ENCODE measurements at regions not wholly inside any gene's neighbourhood (a gene's known extent, or its start where the extent isn't known, plus 50 kb on each side); places are given as distances from the start of the nearest gene placed in this dataset.
A peak's percentile ranks its signal among the peaks of the same experiment; 100 is the strongest.
"Not testable (repeated sequence)": the region's sequence is repeated elsewhere in the genome, so short reads cannot be mapped to it uniquely, and the experiment has no call there.

DNA sequence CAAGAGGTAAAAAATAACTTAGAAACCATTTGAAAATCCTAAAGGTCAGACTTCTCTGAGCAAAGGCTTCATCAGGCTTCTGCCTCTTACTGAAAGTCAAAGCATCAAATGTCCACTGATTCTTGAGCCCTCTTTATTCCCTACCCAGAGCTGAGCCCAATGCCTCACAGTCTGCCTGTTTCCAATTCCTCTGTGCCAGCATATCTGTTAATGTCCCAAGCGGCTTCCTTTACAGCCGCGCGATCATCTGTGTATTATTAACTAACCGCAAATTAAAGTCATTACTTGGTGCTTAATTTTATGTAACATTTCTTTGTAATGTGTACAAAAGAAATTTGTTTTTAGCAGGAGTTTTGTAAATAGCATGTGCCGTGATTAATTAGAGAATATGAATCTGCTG lies 418.8 kb upstream of the HNRNPA3 start:
- Histone ChIP-seq H3K9me2 (ENCODE audit: insufficient read depth, low read length) (no peaks in the 10 kb centered on the region), H2AFZ (ENCODE audit: low read length) (peak overlapping the region; percentile 38; the same call in 1 of the 2 replicates), H3K9me3 (ENCODE audit: low read length) (no peaks in the 10 kb centered on the region), H3K4me3 (ENCODE audit: low read depth, low read length, poor library complexity, severe bottlenecking) (no peak overlapping the region), H3K36me3 (ENCODE audit: insufficient read depth, low read length) (no peaks in the 10 kb centered on the region), H3K4me1 (ENCODE audit: insufficient read depth, low read length, poor library complexity, severe bottlenecking) (peaks cover 28% of the 10 kb centered on the region), H3K27ac (ENCODE audit: low read depth, low read length, poor library complexity, severe bottlenecking) (no peak overlapping the region), H3K4me2 (ENCODE audit: low read length) (no peak overlapping the region), H4K20me1 (ENCODE audit: insufficient read depth, low read length) (no peaks in the 10 kb centered on the region), H3K79me2 (ENCODE audit: insufficient read depth, low read depth, low read length) (no peaks in the 10 kb centered on the region)
- POLR2A ChIA-PET = no interaction called here
- no peak for DNase-seq (ENCODE audit: low spot score)
- BruUV-seq (replicated peaks) = no TSS peak
- intact Hi-C loops (cut with micrococcal nuclease; ENCODE audit: unreplicated experiment) = no loop called here
- CTCF ChIA-PET (ENCODE audit: unreplicated experiment) = no interaction called here
- TF ChIP-seq, protein P1, sequence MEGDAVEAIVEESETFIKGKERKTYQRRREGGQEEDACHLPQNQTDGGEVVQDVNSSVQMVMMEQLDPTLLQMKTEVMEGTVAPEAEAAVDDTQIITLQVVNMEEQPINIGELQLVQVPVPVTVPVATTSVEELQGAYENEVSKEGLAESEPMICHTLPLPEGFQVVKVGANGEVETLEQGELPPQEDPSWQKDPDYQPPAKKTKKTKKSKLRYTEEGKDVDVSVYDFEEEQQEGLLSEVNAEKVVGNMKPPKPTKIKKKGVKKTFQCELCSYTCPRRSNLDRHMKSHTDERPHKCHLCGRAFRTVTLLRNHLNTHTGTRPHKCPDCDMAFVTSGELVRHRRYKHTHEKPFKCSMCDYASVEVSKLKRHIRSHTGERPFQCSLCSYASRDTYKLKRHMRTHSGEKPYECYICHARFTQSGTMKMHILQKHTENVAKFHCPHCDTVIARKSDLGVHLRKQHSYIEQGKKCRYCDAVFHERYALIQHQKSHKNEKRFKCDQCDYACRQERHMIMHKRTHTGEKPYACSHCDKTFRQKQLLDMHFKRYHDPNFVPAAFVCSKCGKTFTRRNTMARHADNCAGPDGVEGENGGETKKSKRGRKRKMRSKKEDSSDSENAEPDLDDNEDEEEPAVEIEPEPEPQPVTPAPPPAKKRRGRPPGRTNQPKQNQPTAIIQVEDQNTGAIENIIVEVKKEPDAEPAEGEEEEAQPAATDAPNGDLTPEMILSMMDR (conservative IDR thresholded peaks at IDR 0.05; ENCODE audit: low read length) = no peak
- no peak for TF ChIP-seq EZH2phosphoT487 (IDR thresholded peaks at IDR 0.05; ENCODE audit: borderline replicate concordance, low read depth, low read length)

DNA sequence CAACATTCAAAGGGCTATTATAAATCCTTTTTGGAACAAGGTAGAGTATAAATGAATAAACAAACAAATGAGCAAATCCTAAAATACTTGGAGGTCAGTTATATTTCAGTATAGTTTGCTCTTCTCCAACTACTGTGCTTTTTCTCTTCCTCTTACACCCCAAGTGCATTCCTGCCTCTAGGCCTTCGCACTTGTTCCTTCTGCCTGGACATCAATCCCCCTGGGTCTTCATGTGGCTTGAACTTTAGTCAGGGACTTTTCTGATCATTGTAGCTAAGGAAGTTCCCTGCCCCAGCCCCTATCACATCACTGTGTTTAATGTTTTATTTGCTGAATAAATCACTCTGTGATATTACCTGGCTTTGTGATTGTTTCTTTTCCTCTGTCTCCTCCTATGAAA lies 418.2 kb upstream of the HNRNPA3 start:
- intact Hi-C loops (cut with micrococcal nuclease; ENCODE audit: unreplicated experiment) = no loop called here
- ChIA-PET POLR2A (no interaction called here), CTCF (ENCODE audit: unreplicated experiment) (no interaction called here)
- Histone ChIP-seq H3K4me3 (ENCODE audit: low read depth, low read length, poor library complexity, severe bottlenecking) (no peak overlapping the region), H3K9me3 (ENCODE audit: low read length) (no peaks in the 10 kb centered on the region), H2AFZ (ENCODE audit: low read length) (peak overlapping the region; percentile 56; the same call in 1 of the 2 replicates), H3K4me2 (ENCODE audit: low read length) (no peak overlapping the region), H3K79me2 (ENCODE audit: insufficient read depth, low read depth, low read length) (no peaks in the 10 kb centered on the region), H3K27ac (ENCODE audit: low read depth, low read length, poor library complexity, severe bottlenecking) (no peak overlapping the region), H4K20me1 (ENCODE audit: insufficient read depth, low read length) (no peaks in the 10 kb centered on the region), H3K4me1 (ENCODE audit: insufficient read depth, low read length, poor library complexity, severe bottlenecking) (peaks cover 28% of the 10 kb centered on the region), H3K9me2 (ENCODE audit: insufficient read depth, low read length) (no peaks in the 10 kb centered on the region), H3K36me3 (ENCODE audit: insufficient read depth, low read length) (no peaks in the 10 kb centered on the region)
- DNase-seq (ENCODE audit: low spot score) = no peak
- no peak for TF ChIP-seq EZH2phosphoT487 (IDR thresholded peaks at IDR 0.05; ENCODE audit: borderline replicate concordance, low read depth, low read length)
- TF ChIP-seq, protein P1 (conservative IDR thresholded peaks at IDR 0.05; ENCODE audit: low read length) = no peak
- BruUV-seq (replicated peaks) = no TSS peak

GRCh38 chr2:176795823-176796222 lies 416.8 kb upstream of the HNRNPA3 start:
- CTCF ChIA-PET (ENCODE audit: unreplicated experiment) = no interaction called here
- intact Hi-C loops (cut with micrococcal nuclease; ENCODE audit: unreplicated experiment) = no loop called here
- Histone ChIP-seq H3K27ac (ENCODE audit: low read depth, low read length, poor library complexity, severe bottlenecking) (no peak overlapping the region), H3K79me2 (ENCODE audit: insufficient read depth, low read depth, low read length) (no peaks in the 10 kb centered on the region), H3K36me3 (ENCODE audit: insufficient read depth, low read length) (no peaks in the 10 kb centered on the region), H4K20me1 (ENCODE audit: insufficient read depth, low read length) (no peaks in the 10 kb centered on the region), H3K4me1 (ENCODE audit: insufficient read depth, low read length, poor library complexity, severe bottlenecking) (peaks cover 28% of the 10 kb centered on the region), H3K9me3 (ENCODE audit: low read length) (no peaks in the 10 kb centered on the region), H3K4me2 (ENCODE audit: low read length) (no peak overlapping the region), H3K4me3 (ENCODE audit: low read depth, low read length, poor library complexity, severe bottlenecking) (no peak overlapping the region), H3K9me2 (ENCODE audit: insufficient read depth, low read length) (no peaks in the 10 kb centered on the region), H2AFZ (ENCODE audit: low read length) (peak overlapping the region; percentile 7; the same call in 1 of the 2 replicates)
- no peak for DNase-seq (ENCODE audit: low spot score)
- TF ChIP-seq, protein P1 (conservative IDR thresholded peaks at IDR 0.05; ENCODE audit: low read length) = no peak
- no peak for TF ChIP-seq EZH2phosphoT487 (IDR thresholded peaks at IDR 0.05; ENCODE audit: borderline replicate concordance, low read depth, low read length)
- no TSS peak for BruUV-seq (replicated peaks)
- POLR2A ChIA-PET = interaction anchor here (0.6 kb wide), 1 partner anchor 16 kb away, joined by 3 read pairs; no protein-coding TSS in a partner anchor

- H4K20me1 ChIP-seq (ENCODE audit: insufficient read depth, low read length); H2AFZ ChIP-seq (ENCODE audit: low read length); H3K9me3 ChIP-seq (ENCODE audit: low read length); DNase-seq (ENCODE audit: low spot score); H3K27ac ChIP-seq (ENCODE audit: low read depth, low read length, poor library complexity, severe bottlenecking); H3K36me3 ChIP-seq (ENCODE audit: insufficient read depth, low read length); BruUV-seq (replicated peaks); H3K9me2 ChIP-seq (ENCODE audit: insufficient read depth, low read length); CTCF ChIA-PET (ENCODE audit: unreplicated experiment); H3K4me3 ChIP-seq (ENCODE audit: low read depth, low read length, poor library complexity, severe bottlenecking); POLR2A ChIA-PET; intact Hi-C loops (cut with micrococcal nuclease; ENCODE audit: unreplicated experiment); H3K4me2 ChIP-seq (ENCODE audit: low read length); H3K79me2 ChIP-seq (ENCODE audit: insufficient read depth, low read depth, low read length): not testable (repeated sequence)
- H3K4me1 ChIP-seq (ENCODE audit: insufficient read depth, low read length, poor library complexity, severe bottlenecking) = peaks cover 26% of the 10 kb centered on the region
Observed at GRCh38 chr2:176796677-176797076, 415.9 kb upstream of the HNRNPA3 start.
